Tibial nerve (tissue), 4 donors: ENCODE measurements at regions not wholly inside any gene's neighbourhood (a gene's known extent, or its start where the extent isn't known, plus 50 kb on each side); places are given as distances from the start of the nearest gene placed in this dataset.

Source experiments
- CTCF ChIP-seq, 5 experiments: fragments of 200-600 bp in 3 of 5; fragments of 450-650 bp in 2 of 5; sonication (generic) in 3 of 5; IDR thresholded peaks; one replicate each; pipeline ENCODE4 v1.5.1; 2016 to 2019; ENCODE audit warnings: antibody characterized with exemption in 5 of 5, mild to moderate bottlenecking in 3 of 5, moderate library complexity in 2 of 5
- EP300 ChIP-seq, 2 donors: sonication (generic); formaldehyde crosslinking; IDR thresholded peaks; one replicate each; pipeline ENCODE4 v1.6.1; 2017; ENCODE audit warnings: antibody characterized with exemption in 2 of 2, mild to moderate bottlenecking in 1 of 2
- POLR2A ChIP-seq, 2 donors: fragments of 450-650 bp; IDR thresholded peaks; one replicate each; pipeline ENCODE4 v1.6.1; 2017; ENCODE audit warnings: antibody characterized with exemption in 2 of 2, mild to moderate bottlenecking in 2 of 2, moderate library complexity in 2 of 2

GRCh38 chr14:29220566-29220965 is 454.0 kb downstream of the FOXG1 start:
- TF ChIP-seq CTCF (IDR thresholded peaks at IDR 0.05) = no peak
- no peak for TF ChIP-seq POLR2A (IDR thresholded peaks at IDR 0.05)
- TF ChIP-seq EP300 (IDR thresholded peaks at IDR 0.05) = no peak
